ENCODE measurements at regions not wholly inside any gene's neighbourhood (a gene's known extent, or its start where the extent isn't known, plus 50 kb on each side); places are given as distances from the start of the nearest gene placed in this dataset.

- 71% methylated on average over 1 of the region's 1 CpG for WGBS
- Histone ChIP-seq H3K27me3 (no peaks in the 10 kb centered on the region), H3K4me1 (peaks cover 0 to 8% (median 4%) of the 10 kb centered on the region in 4 donors), H3K4me3 (no peak overlapping the region), H3K9me3 (no peaks in the 10 kb centered on the region), H3K36me3 (no peaks in the 10 kb centered on the region), H3K27ac (replicated peaks in 1 of 4) (peak overlapping the region in 1 of 4 donors; percentile 28)
- no peak for DNase-seq (ENCODE audit: extremely low spot score)
- no peak for TF ChIP-seq EP300 (IDR thresholded peaks at IDR 0.05)
- TF ChIP-seq CTCF (IDR thresholded peaks at IDR 0.05), result no peak
- no peak for TF ChIP-seq POLR2AphosphoS5 (IDR thresholded peaks at IDR 0.05)
- TF ChIP-seq POLR2A (IDR thresholded peaks at IDR 0.05; ENCODE audit: low read depth), result no peak
- intact Hi-C loops (cut with DNase I), result no loop called here
Observed at GRCh38 chr13:65597839-65598818, 1632.0 kb downstream of the PCDH9 start.

GRCh38 chr13:65595916-65596315 is 1634.2 kb downstream of the PCDH9 start:
- TF ChIP-seq EP300 (IDR thresholded peaks at IDR 0.05) (no peak), CTCF (IDR thresholded peaks at IDR 0.05) (no peak), POLR2A (IDR thresholded peaks at IDR 0.05; ENCODE audit: low read depth) (no peak), POLR2AphosphoS5 (IDR thresholded peaks at IDR 0.05) (no peak)
- Histone ChIP-seq H3K27ac (replicated peaks in 1 of 4) (no peak overlapping the region), H3K9me3 (no peaks in the 10 kb centered on the region), H3K4me1 (peaks cover 0 to 8% (median 4%) of the 10 kb centered on the region in 4 donors), H3K4me3 (no peak overlapping the region), H3K36me3 (no peaks in the 10 kb centered on the region), H3K27me3 (no peaks in the 10 kb centered on the region)
- intact Hi-C loops (cut with DNase I), result no loop called here
- WGBS, result 76% methylated on average over 2 of the region's 2 CpGs
- no peak for DNase-seq (ENCODE audit: extremely low spot score)

- intact Hi-C loops (cut with DNase I), result no loop called here
- H3K27ac ChIP-seq (replicated peaks in 1 of 4), result no peak overlapping the region
- WGBS, result 17% methylated on average over 1 of the region's 1 CpG
- H3K27me3 ChIP-seq, result no peaks in the 10 kb centered on the region
- H3K36me3 ChIP-seq, result no peaks in the 10 kb centered on the region
- H3K9me3 ChIP-seq, result peaks cover 0 to 3% (median 0%) of the 10 kb centered on the region in 4 donors
- peaks cover 0 to 8% (median 4%) of the 10 kb centered on the region in 4 donors for H3K4me1 ChIP-seq
- H3K4me3 ChIP-seq, result no peak overlapping the region
- no peak for DNase-seq (ENCODE audit: extremely low spot score)
- TF ChIP-seq POLR2AphosphoS5 (IDR thresholded peaks at IDR 0.05) (no peak), CTCF (IDR thresholded peaks at IDR 0.05) (no peak), POLR2A (IDR thresholded peaks at IDR 0.05; ENCODE audit: low read depth) (no peak), EP300 (IDR thresholded peaks at IDR 0.05) (no peak)
Observed at GRCh38 chr13:65594298-65594781, 1635.8 kb downstream of the PCDH9 start.

- H3K27ac ChIP-seq (replicated peaks in 1 of 4), result no peak overlapping the region
- TF ChIP-seq CTCF (IDR thresholded peaks at IDR 0.05) (no peak), POLR2A (IDR thresholded peaks at IDR 0.05; ENCODE audit: low read depth) (no peak), POLR2AphosphoS5 (IDR thresholded peaks at IDR 0.05) (no peak), EP300 (IDR thresholded peaks at IDR 0.05) (no peak)
- no peaks in the 10 kb centered on the region for H3K27me3 ChIP-seq
- intact Hi-C loops (cut with DNase I), result no loop called here
- 87% methylated on average over 2 of the region's 2 CpGs for WGBS
- H3K4me1 ChIP-seq, result peaks cover 0 to 8% (median 4%) of the 10 kb centered on the region in 4 donors
- no peak overlapping the region for H3K4me3 ChIP-seq
- no peak for DNase-seq (ENCODE audit: extremely low spot score)
- H3K36me3 ChIP-seq, result no peaks in the 10 kb centered on the region
- H3K9me3 ChIP-seq, result peaks cover 0 to 3% (median 0%) of the 10 kb centered on the region in 4 donors
Observed at GRCh38 chr13:65593298-65593874, 1636.8 kb downstream of the PCDH9 start.

Measured in esophagus muscularis mucosa (tissue), 4 donors.